NCI-H187 treated with DMSO at 0.1 percent for 48 hours (cell line): ENCODE measurements at regions not wholly inside any gene's neighbourhood (a gene's known extent, or its start where the extent isn't known, plus 50 kb on each side); places are given as distances from the start of the nearest gene placed in this dataset.

Experiments used
- DNase-seq: peaks from one replicate; lab custom pipeline; 2025; lab: John Stamatoyannopoulos, UW

- no peak for DNase-seq
These were observed 58.9 kb downstream of the IRX1 start for GRCh38 chr5:3654515-3654914.

GRCh38 chr5:3656803-3657202 lies 61.2 kb downstream of the IRX1 start:
- DNase-seq, result no peak

- no peak for DNase-seq
These were observed 61.9 kb downstream of the IRX1 start for GRCh38 chr5:3657364-3658022.

- DNase-seq, result no peak
These were observed 63.3 kb downstream of the IRX1 start for GRCh38 chr5:3658929-3659328.

- DNase-seq, result no peak
These were observed 64.3 kb downstream of the IRX1 start for GRCh38 chr5:3659907-3660306.

GRCh38 chr5:3660630-3661029 lies 65.0 kb downstream of the IRX1 start:
- DNase-seq, result no peak

- DNase-seq, result no peak
These were observed 66.2 kb downstream of the IRX1 start for GRCh38 chr5:3661755-3662296.

GRCh38 chr5:3662344-3662743 lies 66.7 kb downstream of the IRX1 start:
- no peak for DNase-seq

GRCh38 chr5:3671337-3671736 lies 75.7 kb downstream of the IRX1 start:
- DNase-seq, result no peak

- DNase-seq, result no peak
These were observed 83.2 kb downstream of the IRX1 start for GRCh38 chr5:3678801-3679200.

- no peak for DNase-seq
These were observed 85.2 kb downstream of the IRX1 start for GRCh38 chr5:3680821-3681220.

GRCh38 chr5:3684118-3684517 lies 88.5 kb downstream of the IRX1 start:
- no peak for DNase-seq

- DNase-seq, result no peak
These were observed 89.2 kb downstream of the IRX1 start for GRCh38 chr5:3684771-3685354.

- no peak for DNase-seq
These were observed 99.2 kb downstream of the IRX1 start for GRCh38 chr5:3694819-3695218.

- no peak for DNase-seq
These were observed 100.2 kb downstream of the IRX1 start for GRCh38 chr5:3695818-3696217.

GRCh38 chr5:3698412-3698811 lies 102.8 kb downstream of the IRX1 start:
- DNase-seq, result no peak

GRCh38 chr5:3701694-3702093 lies 106.1 kb downstream of the IRX1 start:
- DNase-seq, result no peak

GRCh38 chr5:3704661-3705060 lies 109.0 kb downstream of the IRX1 start:
- no peak for DNase-seq

- no peak for DNase-seq
These were observed 113.6 kb downstream of the IRX1 start for GRCh38 chr5:3709068-3709716.

- DNase-seq, result no peak
These were observed 114.2 kb downstream of the IRX1 start for GRCh38 chr5:3709717-3710348.

- DNase-seq, result no peak
These were observed 119.4 kb downstream of the IRX1 start for GRCh38 chr5:3715062-3715461.

GRCh38 chr5:3729631-3730030 lies 134.0 kb downstream of the IRX1 start:
- no peak for DNase-seq

- no peak for DNase-seq
These were observed 139.0 kb downstream of the IRX1 start for GRCh38 chr5:3734632-3735031.
